Suprapubic skin (tissue), 4 donors: ENCODE measurements at regions not wholly inside any gene's neighbourhood (a gene's known extent, or its start where the extent isn't known, plus 50 kb on each side); places are given as distances from the start of the nearest gene placed in this dataset.

ENCODE experiments used
- EP300 ChIP-seq: sonication (generic); formaldehyde crosslinking; IDR thresholded peaks from one replicate; pipeline ENCODE4 v1.6.1; 2017; ENCODE audit warnings: antibody characterized with exemption
- POLR2A ChIP-seq, 2 donors: fragments of 450-650 bp; IDR thresholded peaks; one replicate each; pipeline ENCODE4 v1.6.1; 2017; ENCODE audit warnings: antibody characterized with exemption in 2 of 2, mild to moderate bottlenecking in 2 of 2, moderate library complexity in 2 of 2
- POLR2AphosphoS5 ChIP-seq, 3 donors: sonication (generic); formaldehyde crosslinking; IDR thresholded peaks; one replicate each; pipeline ENCODE4 v1.6.1; 2017; ENCODE audit warnings: antibody characterized with exemption in 3 of 3
- TF ChIP-seq, protein P1 (sequence below), 2 donors: fragments of 200-600 bp in 1 of 2; fragments of 450-650 bp in 1 of 2; sonication (generic) in 1 of 2; IDR thresholded peaks; one replicate each; pipeline ENCODE4 v1.5.1; 2016 to 2019; ENCODE audit warnings: antibody characterized with exemption in 2 of 2, mild to moderate bottlenecking in 1 of 2, moderate library complexity in 1 of 2

DNA sequence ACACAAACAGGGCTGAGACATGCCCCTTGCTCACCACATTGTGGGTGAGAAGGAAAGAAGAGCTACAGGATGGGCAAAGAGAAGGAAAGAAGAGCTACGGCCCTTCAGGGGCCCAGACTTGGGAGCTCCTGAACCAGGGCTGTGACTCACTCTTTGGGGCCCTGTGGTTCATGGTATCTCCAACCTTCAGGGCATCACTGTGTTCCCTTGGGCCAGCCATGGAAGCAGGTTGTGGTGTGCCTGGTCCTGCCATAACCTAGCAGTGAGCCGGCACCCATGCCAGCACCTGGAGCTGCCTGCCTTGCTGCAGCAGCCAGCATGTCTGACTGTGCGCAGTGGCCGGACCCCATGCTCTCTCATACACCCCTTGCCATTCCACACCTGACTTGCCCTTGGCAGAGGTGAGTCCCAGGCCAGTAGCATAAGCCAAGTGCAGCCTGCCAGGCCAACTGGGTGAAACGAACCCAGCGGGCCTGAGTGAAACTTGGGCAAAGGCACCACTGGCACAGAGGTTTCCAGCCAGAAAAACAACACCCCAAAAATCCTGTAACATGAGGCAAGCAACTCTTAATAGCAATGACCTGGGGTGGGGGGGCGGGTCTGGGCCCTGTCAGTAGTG, 89.0 kb upstream of the CACUL1 start:
- TF ChIP-seq, protein P1, sequence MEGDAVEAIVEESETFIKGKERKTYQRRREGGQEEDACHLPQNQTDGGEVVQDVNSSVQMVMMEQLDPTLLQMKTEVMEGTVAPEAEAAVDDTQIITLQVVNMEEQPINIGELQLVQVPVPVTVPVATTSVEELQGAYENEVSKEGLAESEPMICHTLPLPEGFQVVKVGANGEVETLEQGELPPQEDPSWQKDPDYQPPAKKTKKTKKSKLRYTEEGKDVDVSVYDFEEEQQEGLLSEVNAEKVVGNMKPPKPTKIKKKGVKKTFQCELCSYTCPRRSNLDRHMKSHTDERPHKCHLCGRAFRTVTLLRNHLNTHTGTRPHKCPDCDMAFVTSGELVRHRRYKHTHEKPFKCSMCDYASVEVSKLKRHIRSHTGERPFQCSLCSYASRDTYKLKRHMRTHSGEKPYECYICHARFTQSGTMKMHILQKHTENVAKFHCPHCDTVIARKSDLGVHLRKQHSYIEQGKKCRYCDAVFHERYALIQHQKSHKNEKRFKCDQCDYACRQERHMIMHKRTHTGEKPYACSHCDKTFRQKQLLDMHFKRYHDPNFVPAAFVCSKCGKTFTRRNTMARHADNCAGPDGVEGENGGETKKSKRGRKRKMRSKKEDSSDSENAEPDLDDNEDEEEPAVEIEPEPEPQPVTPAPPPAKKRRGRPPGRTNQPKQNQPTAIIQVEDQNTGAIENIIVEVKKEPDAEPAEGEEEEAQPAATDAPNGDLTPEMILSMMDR (IDR thresholded peaks at IDR 0.05): no peak
- TF ChIP-seq POLR2AphosphoS5 (IDR thresholded peaks at IDR 0.05) (no peak), EP300 (no peak), POLR2A (IDR thresholded peaks at IDR 0.05) (no peak)
